Right atrium auricular region (tissue), 2 donors: ENCODE measurements at regions not wholly inside any gene's neighbourhood (a gene's known extent, or its start where the extent isn't known, plus 50 kb on each side); places are given as distances from the start of the nearest gene placed in this dataset.

Source experiments
- DNase-seq: peaks from one replicate; pipeline ENCODE4 v3.0.0-alpha.2; 2019; ENCODE audit warnings: low spot score
- H3K27ac ChIP-seq, 2 donors: fragments of 200-600 bp; sonication (generic); 1 replicate in 1 of 2; 2 replicates in 1 of 2; pipeline ENCODE4 v1.5.1; 2016 to 2019
- H3K27me3 ChIP-seq, 2 donors: fragments of 200-600 bp; sonication (generic); one replicate each; pipeline versions ENCODE4 v1.5.1 to v1.6.0; 2017 to 2019
- H3K36me3 ChIP-seq: fragments of 200-600 bp; sonication (generic); one replicate; pipeline ENCODE4 v1.5.1; 2016
- H3K4me1 ChIP-seq, 2 donors: fragments of 200-600 bp; sonication (generic); one replicate each; pipeline versions ENCODE4 v1.5.1 to v1.6.0; 2017 to 2019
- H3K4me3 ChIP-seq, 2 donors: fragments of 200-600 bp; sonication (generic); 1 replicate in 1 of 2; 2 replicates in 1 of 2; pipeline ENCODE4 v1.5.1; 2017 to 2019; ENCODE audit warnings: mild to moderate bottlenecking in 1 of 2, moderate library complexity in 1 of 2
- H3K9me3 ChIP-seq, 2 donors: fragments of 200-600 bp; sonication (generic); one replicate each; pipeline ENCODE4 v1.5.1; 2019
- CTCF ChIP-seq, 2 donors: fragments of 200-600 bp; sonication (generic); IDR thresholded peaks; one replicate each; pipeline ENCODE4 v1.5.1; 2019; ENCODE audit warnings: antibody characterized with exemption in 2 of 2

GRCh38 chr19:5225486-5226345, 114.9 kb downstream of the PTPRS start:
- Histone ChIP-seq H3K27me3 (no peaks in the 10 kb centered on the region), H3K4me3 (no peak overlapping the region), H3K4me1 (no peaks in the 10 kb centered on the region), H3K36me3 (peaks cover 24% of the 10 kb centered on the region), H3K9me3 (no peaks in the 10 kb centered on the region), H3K27ac (no peak overlapping the region)
- DNase-seq = no peak
- peak in 1 of 2 donors; percentile 46 for TF ChIP-seq CTCF (IDR thresholded peaks at IDR 0.05)

- H3K36me3 ChIP-seq = peaks cover 36% of the 10 kb centered on the region
- no peaks in the 10 kb centered on the region for H3K27me3 ChIP-seq
- no peaks in the 10 kb centered on the region for H3K9me3 ChIP-seq
- no peaks in the 10 kb centered on the region for H3K4me1 ChIP-seq
- no peak for TF ChIP-seq CTCF (IDR thresholded peaks at IDR 0.05)
- DNase-seq = no peak
- no peak overlapping the region for H3K4me3 ChIP-seq
- no peak overlapping the region for H3K27ac ChIP-seq
Measured at GRCh38 chr19:5224480-5224879, 116.1 kb downstream of the PTPRS start.

DNA sequence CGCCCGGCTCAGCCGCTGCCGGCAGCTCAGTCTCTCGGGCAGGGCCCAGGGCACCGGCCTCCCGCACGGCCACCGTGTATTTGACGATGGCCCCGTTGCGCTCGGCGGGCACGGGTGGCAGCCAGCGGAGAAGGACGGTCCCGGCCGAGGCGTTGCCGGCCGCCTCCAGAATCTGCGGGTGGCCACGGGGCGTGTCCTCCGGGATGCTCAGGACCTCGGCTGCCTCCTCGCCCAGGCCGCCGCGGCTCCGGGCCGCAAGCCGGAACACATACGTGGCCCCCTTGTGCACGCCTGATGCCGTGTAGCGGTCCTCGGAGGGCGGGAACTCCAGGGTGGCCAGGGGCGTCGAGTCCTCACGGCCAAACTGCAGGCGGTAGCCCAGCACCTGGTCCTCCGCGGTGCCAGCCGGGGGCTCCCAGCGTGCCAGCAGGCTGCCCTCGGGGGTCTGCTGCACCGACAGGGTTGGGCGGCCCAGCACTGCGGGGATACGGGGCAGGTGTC, 117.7 kb downstream of the PTPRS start:
- no peak for TF ChIP-seq CTCF (IDR thresholded peaks at IDR 0.05)
- Histone ChIP-seq H3K4me1 (no peaks in the 10 kb centered on the region), H3K4me3 (no peak overlapping the region), H3K27me3 (no peaks in the 10 kb centered on the region), H3K36me3 (peaks cover 52% of the 10 kb centered on the region), H3K27ac (no peak overlapping the region), H3K9me3 (no peaks in the 10 kb centered on the region)
- DNase-seq = no peak

GRCh38 chr19:5222178-5222577, 118.4 kb downstream of the PTPRS start:
- DNase-seq = no peak
- peaks cover 59% of the 10 kb centered on the region for H3K36me3 ChIP-seq

DNA sequence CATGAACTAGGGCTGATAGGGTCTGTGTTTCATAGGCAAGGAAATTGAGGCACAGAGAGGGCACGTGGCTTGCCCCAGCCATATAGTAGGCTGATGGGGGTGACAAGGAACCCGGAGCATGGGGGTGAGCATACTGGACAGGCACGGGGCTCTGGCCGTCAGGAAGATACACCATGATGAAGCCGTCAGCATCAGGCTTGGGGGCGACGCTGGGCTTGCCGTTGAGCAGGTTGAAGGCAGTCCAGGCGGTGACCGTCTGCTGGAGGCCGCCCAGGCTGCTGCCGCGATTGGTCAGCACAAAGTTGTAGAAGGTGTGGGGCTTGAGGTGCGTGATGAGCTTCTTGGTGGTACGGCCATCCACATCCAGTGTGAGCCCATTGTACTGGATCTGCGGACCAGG, 119.7 kb downstream of the PTPRS start:
- no peak overlapping the region for H3K4me3 ChIP-seq
- no peaks in the 10 kb centered on the region for H3K9me3 ChIP-seq
- TF ChIP-seq CTCF (IDR thresholded peaks at IDR 0.05) = no peak
- no peak for DNase-seq
- no peaks in the 10 kb centered on the region for H3K4me1 ChIP-seq
- H3K27ac ChIP-seq = no peak overlapping the region
- no peaks in the 10 kb centered on the region for H3K27me3 ChIP-seq
- H3K36me3 ChIP-seq = peaks cover 73% of the 10 kb centered on the region

More at GRCh38 chr19:5222178-5222577, 118.4 kb downstream of the PTPRS start:
- H3K4me1 ChIP-seq = no peaks in the 10 kb centered on the region
- no peak for TF ChIP-seq CTCF (IDR thresholded peaks at IDR 0.05)
- H3K9me3 ChIP-seq = no peaks in the 10 kb centered on the region
- H3K4me3 ChIP-seq = no peak overlapping the region
- no peak overlapping the region for H3K27ac ChIP-seq
- H3K27me3 ChIP-seq = no peaks in the 10 kb centered on the region
